Kidney epithelial cell (primary cell): ENCODE measurements at regions not wholly inside any gene's neighbourhood (a gene's known extent, or its start where the extent isn't known, plus 50 kb on each side); places are given as distances from the start of the nearest gene placed in this dataset.

ENCODE experiments used
- DNase-seq: peaks from one replicate; pipeline ENCODE4 v3.0.0-alpha.2; 2010; ENCODE audit warnings: low read depth
- H3K27me3 ChIP-seq: 2 replicates; pipeline ENCODE4 v1.6.0; 2011; ENCODE audit warnings: low read length; ENCODE audit not compliant: control insufficient read depth, insufficient read depth
- H3K36me3 ChIP-seq: 2 replicates; pipeline ENCODE4 v1.5.1; 2011; ENCODE audit warnings: low read length; ENCODE audit not compliant: control insufficient read depth, insufficient read depth
- H3K4me3 ChIP-seq: 2 replicates; pipeline ENCODE4 v1.5.1; 2011; ENCODE audit warnings: low read depth, mild to moderate bottlenecking, control low read depth, low read length
- CTCF ChIP-seq: IDR thresholded peaks from 2 replicates; pipeline ENCODE4 v1.5.1; 2011; ENCODE audit warnings: mild to moderate bottlenecking, moderate library complexity, low read length, control low read depth, inconsistent platforms; ENCODE audit not compliant: insufficient read depth, poor library complexity, severe bottlenecking

GRCh38 chr10:3980144-3980543, 195.1 kb upstream of the KLF6 start:
- Histone ChIP-seq H3K36me3 (no peaks in the 10 kb centered on the region), H3K27me3 (no peaks in the 10 kb centered on the region), H3K4me3 (no peak overlapping the region)
- no peak for TF ChIP-seq CTCF
- no peak for DNase-seq

GRCh38 chr10:3978761-3979160, 193.8 kb upstream of the KLF6 start:
- no peaks in the 10 kb centered on the region for H3K36me3 ChIP-seq
- TF ChIP-seq CTCF: no peak
- no peaks in the 10 kb centered on the region for H3K27me3 ChIP-seq
- DNase-seq: no peak
- H3K4me3 ChIP-seq: no peak overlapping the region

- no peaks in the 10 kb centered on the region for H3K27me3 ChIP-seq
- H3K36me3 ChIP-seq: no peaks in the 10 kb centered on the region
- peak; percentile 37 for DNase-seq
- H3K4me3 ChIP-seq: no peak overlapping the region
- no peak for TF ChIP-seq CTCF
Measured at GRCh38 chr10:3978174-3978573, 193.2 kb upstream of the KLF6 start.

- H3K27me3 ChIP-seq: no peaks in the 10 kb centered on the region
- DNase-seq: no peak
- H3K36me3 ChIP-seq: no peaks in the 10 kb centered on the region
- H3K4me3 ChIP-seq: no peak overlapping the region
- TF ChIP-seq CTCF: no peak
Measured at GRCh38 chr10:3977761-3978160, 192.8 kb upstream of the KLF6 start.

- no peaks in the 10 kb centered on the region for H3K36me3 ChIP-seq
- H3K4me3 ChIP-seq: no peak overlapping the region
- TF ChIP-seq CTCF: no peak
- no peaks in the 10 kb centered on the region for H3K27me3 ChIP-seq
- no peak for DNase-seq
Measured at GRCh38 chr10:3976718-3977117, 191.7 kb upstream of the KLF6 start.

GRCh38 chr10:3976171-3976570, 191.2 kb upstream of the KLF6 start:
- DNase-seq: no peak

More at GRCh38 chr10:3976171-3976570, 191.2 kb upstream of the KLF6 start:
- H3K27me3 ChIP-seq: no peaks in the 10 kb centered on the region
- TF ChIP-seq CTCF: no peak
- no peaks in the 10 kb centered on the region for H3K36me3 ChIP-seq
- no peak overlapping the region for H3K4me3 ChIP-seq
